GM12875 (cell line): ENCODE measurements at regions not wholly inside any gene's neighbourhood (a gene's known extent, or its start where the extent isn't known, plus 50 kb on each side); places are given as distances from the start of the nearest gene placed in this dataset.

Source experiments
- H3K4me3 ChIP-seq: one replicate; pipeline ENCODE4 v1.5.1; 2011; ENCODE audit warnings: low read depth, low read length, control low read depth
- TF ChIP-seq, protein P1 (sequence below): IDR thresholded peaks from 2 replicates; pipeline ENCODE4 v1.5.1; 2011; ENCODE audit warnings: low read depth, mild to moderate bottlenecking, control low read depth, inconsistent platforms, low read length, moderate library complexity, borderline replicate concordance; ENCODE audit not compliant: insufficient read depth

DNA sequence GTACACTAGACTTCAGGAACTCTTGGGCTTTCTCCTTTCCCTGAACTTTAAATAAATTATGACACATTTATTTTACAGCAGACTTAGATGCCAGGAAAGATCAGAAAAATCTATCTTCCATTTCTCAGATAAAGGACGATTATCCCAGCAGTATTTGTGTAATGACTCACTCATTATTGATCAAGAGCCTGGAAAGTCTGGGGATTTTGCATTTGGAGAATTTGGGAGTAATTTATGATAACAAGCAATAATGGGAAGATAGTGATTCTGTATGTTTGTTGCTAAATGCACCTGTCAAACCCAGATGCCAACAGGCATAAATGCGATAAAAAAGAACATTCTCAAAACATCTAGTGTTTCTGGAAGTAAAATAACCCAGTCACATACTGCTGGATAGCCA, 480.2 kb upstream of the ATP2B1 start:
- TF ChIP-seq, protein P1, sequence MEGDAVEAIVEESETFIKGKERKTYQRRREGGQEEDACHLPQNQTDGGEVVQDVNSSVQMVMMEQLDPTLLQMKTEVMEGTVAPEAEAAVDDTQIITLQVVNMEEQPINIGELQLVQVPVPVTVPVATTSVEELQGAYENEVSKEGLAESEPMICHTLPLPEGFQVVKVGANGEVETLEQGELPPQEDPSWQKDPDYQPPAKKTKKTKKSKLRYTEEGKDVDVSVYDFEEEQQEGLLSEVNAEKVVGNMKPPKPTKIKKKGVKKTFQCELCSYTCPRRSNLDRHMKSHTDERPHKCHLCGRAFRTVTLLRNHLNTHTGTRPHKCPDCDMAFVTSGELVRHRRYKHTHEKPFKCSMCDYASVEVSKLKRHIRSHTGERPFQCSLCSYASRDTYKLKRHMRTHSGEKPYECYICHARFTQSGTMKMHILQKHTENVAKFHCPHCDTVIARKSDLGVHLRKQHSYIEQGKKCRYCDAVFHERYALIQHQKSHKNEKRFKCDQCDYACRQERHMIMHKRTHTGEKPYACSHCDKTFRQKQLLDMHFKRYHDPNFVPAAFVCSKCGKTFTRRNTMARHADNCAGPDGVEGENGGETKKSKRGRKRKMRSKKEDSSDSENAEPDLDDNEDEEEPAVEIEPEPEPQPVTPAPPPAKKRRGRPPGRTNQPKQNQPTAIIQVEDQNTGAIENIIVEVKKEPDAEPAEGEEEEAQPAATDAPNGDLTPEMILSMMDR, result no peak
- H3K4me3 ChIP-seq, result no peak overlapping the region

DNA sequence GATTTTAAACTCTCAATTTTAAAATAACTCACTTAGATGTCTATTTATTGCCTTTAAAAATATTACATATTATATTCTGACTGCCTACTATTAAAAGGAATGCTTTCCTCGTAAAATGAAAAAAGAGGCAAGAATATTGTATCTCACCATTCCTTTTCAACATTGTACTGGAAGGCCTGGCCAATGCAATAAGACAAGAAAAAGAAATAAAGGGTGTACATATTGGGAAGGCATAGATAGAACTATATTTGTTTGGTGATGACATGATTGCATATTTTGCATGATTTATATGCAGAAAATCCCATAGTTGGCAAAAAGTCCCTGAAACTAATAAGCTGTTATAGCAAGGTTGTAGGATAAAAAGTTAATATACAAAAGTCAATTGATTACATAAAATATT, 474.6 kb upstream of the ATP2B1 start:
- H3K4me3 ChIP-seq, result no peak overlapping the region
- TF ChIP-seq, protein P1, result no peak

DNA sequence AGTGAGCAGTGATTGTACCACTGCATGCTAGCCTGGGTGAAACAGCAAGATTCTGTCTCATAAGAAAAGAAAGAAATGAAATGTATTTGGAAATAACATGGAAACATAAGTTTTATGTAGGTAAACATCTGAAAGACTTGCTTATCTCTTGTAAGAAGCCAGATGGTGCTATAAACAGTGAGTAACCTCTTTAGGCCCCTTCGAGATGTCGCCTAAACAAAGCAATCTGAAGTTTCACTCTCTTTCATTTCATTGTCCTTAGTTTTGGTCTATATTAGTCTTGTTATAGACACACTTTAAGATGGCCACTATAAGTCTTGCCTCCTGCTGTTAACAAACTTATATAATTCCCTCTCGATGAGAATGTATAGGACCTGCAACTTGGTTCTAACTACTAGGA, 472.6 kb upstream of the ATP2B1 start:
- TF ChIP-seq, protein P1, result no peak
- H3K4me3 ChIP-seq, result no peak overlapping the region

DNA sequence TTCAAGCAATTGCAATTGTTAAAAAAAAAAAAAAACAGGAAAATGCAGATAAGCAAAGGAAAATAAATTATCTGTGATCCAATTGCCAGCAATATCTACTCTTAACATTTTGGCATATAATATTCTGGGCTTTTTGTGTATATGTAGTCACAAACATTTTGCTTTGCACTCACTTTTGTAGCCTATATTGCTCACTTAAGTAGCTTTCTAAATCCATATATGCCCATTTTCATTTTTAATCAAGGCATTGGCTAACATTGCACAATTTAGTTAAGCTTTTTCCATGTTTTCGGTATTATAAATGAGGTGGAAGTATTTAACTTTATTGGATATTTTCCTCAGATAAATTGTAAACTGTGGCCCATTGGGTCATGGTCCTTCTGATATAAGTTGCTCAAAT, 466.3 kb upstream of the ATP2B1 start:
- TF ChIP-seq, protein P1, result no peak

DNA sequence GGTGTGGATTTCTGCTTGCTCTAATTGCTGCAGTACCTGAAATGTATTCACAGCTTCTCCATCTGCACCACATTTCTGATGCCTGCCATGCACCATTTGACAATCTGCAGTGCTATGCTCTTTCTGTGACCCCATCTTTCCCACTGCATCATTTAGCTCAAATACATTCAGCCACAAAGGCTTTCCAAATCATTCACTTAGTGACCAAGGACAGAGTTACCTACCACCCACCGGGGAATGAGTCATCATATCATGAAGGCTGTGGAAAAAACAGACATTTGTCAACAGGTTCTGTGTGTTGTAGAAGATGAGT, 465.5 kb upstream of the ATP2B1 start:
- no peak overlapping the region for H3K4me3 ChIP-seq
- TF ChIP-seq, protein P1, result no peak

More for the DNA sequence above, 466.3 kb upstream of the ATP2B1 start:
- no peak overlapping the region for H3K4me3 ChIP-seq

DNA sequence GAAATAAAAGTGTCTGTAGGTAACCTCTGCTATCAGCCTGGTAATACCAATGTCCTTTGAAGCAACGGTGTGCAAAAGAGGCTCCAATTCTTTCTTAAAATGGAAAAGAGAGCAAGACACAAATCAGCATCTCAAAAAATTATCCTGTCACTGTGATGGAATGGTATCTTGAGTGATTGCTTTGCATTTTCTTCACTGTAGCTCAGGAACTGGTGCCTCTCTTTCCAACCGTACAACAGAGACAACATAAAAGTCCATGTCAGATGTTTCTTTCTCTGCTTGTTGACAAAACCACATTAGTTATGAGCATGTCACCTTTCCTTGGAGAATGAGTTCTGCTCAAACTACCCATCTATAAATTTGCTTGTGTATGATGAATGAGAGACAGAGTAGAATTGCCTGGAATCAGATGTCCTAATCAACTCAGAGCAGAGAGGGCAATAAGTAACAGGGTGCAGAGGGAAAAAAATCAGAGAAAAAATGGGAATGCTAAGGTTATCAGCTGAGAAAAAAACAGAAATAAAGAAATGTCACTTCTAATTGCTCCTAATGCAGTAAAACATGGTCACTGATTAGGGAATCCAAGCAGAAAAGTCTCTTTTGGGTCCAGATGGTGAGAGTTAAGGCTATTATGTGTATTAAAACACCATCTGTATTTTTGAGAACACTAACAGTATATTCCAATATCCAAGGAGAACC, 465.0 kb upstream of the ATP2B1 start:
- no peak overlapping the region for H3K4me3 ChIP-seq
- TF ChIP-seq, protein P1, result no peak

DNA sequence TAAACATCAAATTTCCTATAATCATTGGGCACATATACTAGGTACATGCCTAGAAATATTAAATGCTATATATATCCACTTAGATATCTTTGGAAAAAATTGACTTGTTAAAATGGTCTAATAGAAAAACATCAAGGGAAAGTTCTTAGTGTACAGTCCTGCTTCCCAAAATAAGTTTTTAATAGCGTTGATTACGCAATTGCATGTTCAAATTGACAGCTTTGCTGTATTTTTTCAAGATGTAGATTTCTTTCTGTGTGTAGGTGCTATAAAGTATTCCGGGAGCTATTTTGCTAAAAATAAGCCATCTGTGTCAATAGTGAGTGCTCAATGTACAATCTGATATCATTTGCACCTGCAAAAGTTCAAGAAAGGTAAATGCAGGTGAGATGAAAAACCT, 463.9 kb upstream of the ATP2B1 start:
- no peak overlapping the region for H3K4me3 ChIP-seq
- TF ChIP-seq, protein P1, result no peak
